Small intestine (tissue), 7 donors: ENCODE measurements at regions not wholly inside any gene's neighbourhood (a gene's known extent, or its start where the extent isn't known, plus 50 kb on each side); places are given as distances from the start of the nearest gene placed in this dataset.

ENCODE experiments used
- DNase-seq, 2 donors: peaks; one replicate each; pipeline versions ENCODE4 v3.0.0 to v3.0.0-alpha.2; 2013
- FAIRE-seq: peaks from 2 replicates; lab custom pipeline; 2012; peaks lifted over from hg19 to GRCh38; lab: Jason Lieb, UNC
- H3K27ac ChIP-seq, 3 donors: one replicate each; pipeline ENCODE4 v1.5.1; 2013; ENCODE audit warnings: low read length in 2 of 3, mild to moderate bottlenecking in 2 of 3, control low read depth in 1 of 3, inconsistent platforms in 1 of 3, low read depth in 1 of 3, moderate library complexity in 1 of 3
- H3K27me3 ChIP-seq, 3 donors: one replicate each; pipeline ENCODE4 v1.6.1; 2013; ENCODE audit warnings: low read length in 3 of 3, inconsistent platforms in 1 of 3; ENCODE audit not compliant: control insufficient read depth in 3 of 3, insufficient read depth in 3 of 3
- H3K36me3 ChIP-seq, 3 donors: one replicate each; pipeline ENCODE4 v1.6.1; 2013; ENCODE audit warnings: low read length in 3 of 3, inconsistent platforms in 1 of 3, low read depth in 1 of 3, mild to moderate bottlenecking in 1 of 3, moderate library complexity in 1 of 3; ENCODE audit not compliant: control insufficient read depth in 3 of 3, insufficient read depth in 2 of 3
- H3K4me1 ChIP-seq, 3 donors: one replicate each; pipeline ENCODE4 v1.6.1; 2013; ENCODE audit warnings: low read length in 2 of 3, inconsistent platforms in 1 of 3, low read depth in 1 of 3, mild to moderate bottlenecking in 1 of 3, moderate library complexity in 1 of 3; ENCODE audit not compliant: control insufficient read depth in 3 of 3, insufficient read depth in 2 of 3
- H3K4me3 ChIP-seq, 3 donors: one replicate each; pipeline ENCODE4 v1.5.1; 2013; ENCODE audit warnings: low read length in 3 of 3, control low read depth in 1 of 3, inconsistent platforms in 1 of 3, low read depth in 1 of 3, mild to moderate bottlenecking in 1 of 3, moderate library complexity in 1 of 3
- H3K9me3 ChIP-seq, 2 donors: one replicate each; pipeline ENCODE4 v1.6.1; 2013; ENCODE audit warnings: low read depth in 1 of 2, low read length in 1 of 2; ENCODE audit not compliant: control insufficient read depth in 2 of 2, insufficient read depth in 1 of 2
- WGBS, 3 donors: extraction: QIAGEN DNeasy Blood & Tissue Kit; methylation state at CpG; one replicate each; pipeline ENCODE4 v1.1.7; 2013; 5-methylcytosine and 5-hydroxymethylcytosine counted together
- donor health status: healthy with polysubstance abuse.
- donor health status: control.
- donor health status: control.
- donor health status: Bipolar disorder and iron deficiency.
- donor health status: healthy.

GRCh38 chr13:59197397-59197796, 966.3 kb downstream of the DIAPH3 start:
- DNase-seq (no peak), FAIRE-seq (no peak)
- Histone ChIP-seq H3K4me1 (no peaks in the 10 kb centered on the region), H3K36me3 (no peaks in the 10 kb centered on the region), H3K27ac (no peak overlapping the region), H3K27me3 (no peaks in the 10 kb centered on the region), H3K4me3 (no peak overlapping the region), H3K9me3 (no peaks in the 10 kb centered on the region)
- 62 to 73% (median 72%) methylated on average over 1 of the region's 1 CpG for WGBS, 3 donors

- no peak for DNase-seq
- no peak for FAIRE-seq
- 71 to 87% (median 71%) methylated on average over 2 of the region's 2 CpGs for WGBS, 3 donors
- peaks cover 0 to 6% (median 0%) of the 10 kb centered on the region in 3 donors for H3K4me1 ChIP-seq
- no peak overlapping the region for H3K4me3 ChIP-seq
- no peak overlapping the region for H3K27ac ChIP-seq
- no peaks in the 10 kb centered on the region for H3K9me3 ChIP-seq
- no peaks in the 10 kb centered on the region for H3K27me3 ChIP-seq
- no peaks in the 10 kb centered on the region for H3K36me3 ChIP-seq
Observed at GRCh38 chr13:59201841-59202240, 961.9 kb downstream of the DIAPH3 start.

- Histone ChIP-seq H3K4me1 (peaks cover 0 to 12% (median 0%) of the 10 kb centered on the region in 3 donors), H3K36me3 (no peaks in the 10 kb centered on the region), H3K4me3 (no peak overlapping the region), H3K9me3 (no peaks in the 10 kb centered on the region), H3K27me3 (no peaks in the 10 kb centered on the region), H3K27ac (no peak overlapping the region)
- 60 to 73% (median 71%) methylated on average over 6 of the region's 6 CpGs for WGBS, 3 donors
- no peak for FAIRE-seq
- no peak for DNase-seq
Observed at GRCh38 chr13:59203855-59204254, 959.9 kb downstream of the DIAPH3 start.

- FAIRE-seq (no peak), DNase-seq (peak in 1 of 2 donors; percentile 57)
- Histone ChIP-seq H3K27me3 (no peaks in the 10 kb centered on the region), H3K36me3 (no peaks in the 10 kb centered on the region), H3K27ac (no peak overlapping the region), H3K4me1 (peaks cover 0 to 12% (median 0%) of the 10 kb centered on the region in 3 donors), H3K9me3 (no peaks in the 10 kb centered on the region), H3K4me3 (no peak overlapping the region)
- WGBS, 3 donors = 20 to 68% (median 35%) methylated on average over 5 of the region's 5 CpGs
Observed at GRCh38 chr13:59205501-59205900, 958.2 kb downstream of the DIAPH3 start.

- WGBS, 3 donors = 26 to 60% (median 41%) methylated on average over 6 of the region's 6 CpGs
Observed at GRCh38 chr13:59208405-59209195, 955.1 kb downstream of the DIAPH3 start.

GRCh38 chr13:59210543-59210942, 953.2 kb downstream of the DIAPH3 start:
- Histone ChIP-seq H3K9me3 (no peaks in the 10 kb centered on the region), H3K27me3 (no peaks in the 10 kb centered on the region), H3K4me3 (no peak overlapping the region), H3K4me1 (peaks cover 0 to 10% (median 0%) of the 10 kb centered on the region in 3 donors), H3K36me3 (no peaks in the 10 kb centered on the region), H3K27ac (no peak overlapping the region)
- DNase-seq = peak in 1 of 2 donors; percentile 11
- 61 to 97% (median 85%) methylated on average over 1 of the region's 1 CpG for WGBS, 3 donors
- FAIRE-seq = no peak

More at GRCh38 chr13:59208405-59209195, 955.1 kb downstream of the DIAPH3 start:
- H3K27ac ChIP-seq = peak overlapping the region in 1 of 3 donors; percentile 30
- FAIRE-seq (no peak), DNase-seq (peak; percentile 60 to 76)
- H3K36me3 ChIP-seq = no peaks in the 10 kb centered on the region
- H3K27me3 ChIP-seq = no peaks in the 10 kb centered on the region
- no peak overlapping the region for H3K4me3 ChIP-seq
- H3K4me1 ChIP-seq = peaks cover 0 to 10% (median 0%) of the 10 kb centered on the region in 3 donors
- no peaks in the 10 kb centered on the region for H3K9me3 ChIP-seq

GRCh38 chr13:59211606-59212005, 952.1 kb downstream of the DIAPH3 start:
- Histone ChIP-seq H3K27me3 (no peaks in the 10 kb centered on the region), H3K4me1 (peaks cover 0 to 10% (median 0%) of the 10 kb centered on the region in 3 donors), H3K27ac (no peak overlapping the region), H3K9me3 (no peaks in the 10 kb centered on the region), H3K4me3 (no peak overlapping the region), H3K36me3 (no peaks in the 10 kb centered on the region)
- FAIRE-seq (no peak), DNase-seq (peak; percentile 15 to 25)
- 19 to 63% (median 39%) methylated on average over 3 of the region's 3 CpGs for WGBS, 3 donors

- Histone ChIP-seq H3K4me3 (no peak overlapping the region), H3K27ac (no peak overlapping the region), H3K9me3 (no peaks in the 10 kb centered on the region), H3K27me3 (no peaks in the 10 kb centered on the region), H3K4me1 (no peaks in the 10 kb centered on the region), H3K36me3 (no peaks in the 10 kb centered on the region)
- no peak for DNase-seq
- FAIRE-seq = no peak
- WGBS, 3 donors = 58 to 77% (median 69%) methylated on average over 3 of the region's 3 CpGs
Observed at GRCh38 chr13:59229401-59229800, 934.3 kb downstream of the DIAPH3 start.
